ENCODE measurements at regions not wholly inside any gene's neighbourhood (a gene's known extent, or its start where the extent isn't known, plus 50 kb on each side); places are given as distances from the start of the nearest gene placed in this dataset.

DNA sequence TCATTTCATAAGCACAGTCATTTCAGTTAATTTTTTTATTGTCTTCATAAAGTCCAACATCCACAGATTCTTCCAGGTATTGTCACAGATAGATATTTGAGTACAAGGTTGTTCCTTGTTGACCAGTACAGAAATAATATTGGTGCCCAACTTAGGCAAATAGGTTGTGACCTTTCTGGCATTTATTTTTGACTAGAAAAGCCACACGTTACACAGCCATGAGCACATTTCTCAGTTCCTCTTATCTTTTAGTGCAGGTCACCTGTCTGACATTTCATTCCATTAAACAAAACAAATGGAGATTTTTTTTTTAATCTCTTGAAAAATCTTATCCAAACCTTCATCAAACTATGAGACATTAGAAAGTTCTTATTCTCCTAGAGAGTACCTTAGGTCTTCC lies 428.8 kb downstream of the ZNF521 start:
- TF ChIP-seq GATA2 (IDR thresholded peaks at IDR 0.05; ENCODE audit: low read depth, low read length) = no peak
- TF ChIP-seq GATA3 (IDR thresholded peaks at IDR 0.05; ENCODE audit: low read depth, low read length) = no peak
